GM21447 (cell line): ENCODE measurements at regions not wholly inside any gene's neighbourhood (a gene's known extent, or its start where the extent isn't known, plus 50 kb on each side); places are given as distances from the start of the nearest gene placed in this dataset.
"Not testable (repeated sequence)": the region's sequence is repeated elsewhere in the genome, so short reads cannot be mapped to it uniquely, and the experiment has no call there.

Source experiments
- ATAC-seq: cut with Tn5 transposase; IDR thresholded peaks from one replicate; pipeline ENCODE4 v1.9.1; 2021; ENCODE audit not compliant: unreplicated experiment

DNA sequence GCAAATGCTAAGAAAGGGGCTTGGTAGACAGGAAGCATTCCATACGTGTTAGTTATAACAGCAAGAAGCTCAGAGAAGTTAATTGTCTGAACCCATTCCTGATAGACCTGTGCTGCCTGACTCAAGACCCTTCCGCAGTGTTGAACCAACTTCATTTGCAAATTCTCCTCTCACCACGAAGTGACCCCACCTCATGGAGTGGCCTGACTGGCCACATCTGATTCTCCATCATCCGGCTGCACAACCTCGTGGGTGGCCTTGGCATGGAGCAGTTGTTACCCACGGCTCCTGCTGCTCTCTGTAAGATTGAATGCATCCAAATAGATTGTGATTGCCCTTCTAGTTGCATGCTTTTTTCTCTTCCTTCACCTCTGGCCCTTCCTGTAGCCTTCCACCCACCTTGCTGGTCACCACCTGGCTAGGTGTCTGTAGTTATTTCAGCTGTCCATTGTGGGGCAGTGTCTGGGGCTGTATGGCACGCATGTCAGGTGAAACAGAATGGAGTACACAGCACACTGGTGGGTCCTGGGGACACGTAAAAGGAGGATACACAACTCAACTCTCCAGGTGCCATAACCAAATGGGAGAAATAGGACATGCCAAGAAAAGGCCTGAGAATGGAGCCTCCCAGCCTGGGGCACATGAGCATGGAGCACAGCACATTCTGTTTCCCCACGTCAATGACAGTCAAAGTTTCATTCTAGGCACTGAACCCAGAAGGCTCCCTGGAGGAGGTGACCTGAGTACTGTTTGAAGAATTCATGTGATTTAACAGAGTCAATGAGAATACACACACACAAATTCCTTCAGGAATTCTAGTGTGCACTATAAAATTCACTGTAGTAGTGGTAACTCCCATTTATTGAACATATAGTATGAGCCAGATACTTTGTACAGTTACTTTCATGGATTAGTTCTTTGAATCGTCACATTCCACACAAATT is 70.5 kb upstream of the PTCH1 start:
- ATAC-seq = no peak

DNA sequence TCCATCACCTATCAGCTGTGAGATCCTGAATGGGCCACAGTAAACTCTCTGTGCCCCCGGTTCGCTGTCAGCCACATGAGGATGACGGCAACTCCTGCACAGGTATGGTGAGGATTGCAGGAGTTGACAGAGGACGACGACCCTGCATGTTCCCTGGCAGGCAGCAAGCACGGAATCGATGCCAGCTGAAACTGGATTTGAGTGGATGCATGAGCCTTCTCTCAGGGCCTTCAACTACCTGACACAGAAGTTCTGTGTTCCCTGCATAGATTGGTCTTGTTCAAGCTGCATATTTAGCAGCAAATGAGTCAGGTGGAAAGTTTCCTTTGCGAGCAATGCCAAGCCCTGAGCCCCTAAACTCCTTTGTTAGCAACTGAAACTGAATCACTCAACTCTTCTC is 69.6 kb upstream of the PTCH1 start:
- ATAC-seq = no peak

DNA sequence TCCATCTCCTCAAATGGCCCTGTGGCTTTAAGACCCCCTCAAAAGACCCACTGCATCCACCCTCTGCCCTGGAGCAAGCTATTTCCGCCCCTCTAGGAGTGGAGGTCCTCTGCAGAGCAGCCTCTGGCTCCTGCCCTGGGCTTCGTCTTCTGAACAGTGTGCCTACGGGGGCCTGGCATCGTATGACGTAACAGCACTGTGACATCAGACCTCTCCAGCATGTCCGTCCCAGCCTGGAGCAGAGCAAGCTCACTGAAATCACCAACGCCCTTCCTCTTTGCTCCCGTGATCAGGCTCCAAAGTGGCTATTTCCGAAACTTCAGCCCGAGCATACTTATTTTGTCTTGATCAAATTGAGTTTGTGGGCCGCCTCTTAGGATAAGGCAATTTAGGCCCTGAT is 69.1 kb upstream of the PTCH1 start:
- no peak for ATAC-seq

DNA sequence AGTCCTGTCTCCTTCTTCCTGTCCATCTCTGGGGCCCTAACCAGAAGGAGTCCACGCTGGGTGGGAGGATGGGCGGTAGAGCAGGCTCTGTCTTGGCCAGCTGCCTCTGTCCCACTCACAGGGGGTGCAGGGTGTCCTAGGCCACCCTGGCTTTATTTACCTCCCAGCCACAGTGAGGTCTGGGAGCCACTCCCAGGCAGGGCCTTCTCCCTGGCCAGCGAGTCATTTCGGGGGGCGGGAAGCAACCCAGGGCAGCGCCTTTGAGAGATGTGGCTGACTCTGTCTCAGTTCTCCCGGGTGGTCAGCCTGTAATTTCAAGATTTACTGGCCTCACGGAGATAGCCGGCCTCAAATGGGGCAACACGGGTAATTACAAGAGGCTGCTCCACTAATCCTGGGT is 67.4 kb upstream of the PTCH1 start:
- no peak for ATAC-seq

DNA sequence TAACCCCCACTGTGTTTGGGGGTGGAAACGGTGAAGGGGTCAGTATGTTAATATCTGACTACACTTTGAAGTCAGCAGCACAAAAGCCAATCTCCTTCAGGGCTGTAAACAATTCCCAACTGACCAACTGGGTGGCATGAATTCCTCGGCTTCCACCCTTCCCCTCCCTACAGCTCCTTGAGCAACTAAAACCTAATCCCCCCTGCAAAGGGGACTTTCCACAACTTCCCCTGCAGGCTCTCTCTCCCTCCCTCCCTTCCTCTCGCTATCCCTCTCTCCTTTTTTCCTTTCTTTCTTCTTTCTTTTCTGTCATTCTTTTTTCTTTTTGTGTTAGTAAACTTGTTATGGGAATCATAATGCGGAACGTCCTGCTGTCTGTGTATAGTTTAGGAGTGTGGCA is 65.1 kb upstream of the PTCH1 start:
- no peak for ATAC-seq

DNA sequence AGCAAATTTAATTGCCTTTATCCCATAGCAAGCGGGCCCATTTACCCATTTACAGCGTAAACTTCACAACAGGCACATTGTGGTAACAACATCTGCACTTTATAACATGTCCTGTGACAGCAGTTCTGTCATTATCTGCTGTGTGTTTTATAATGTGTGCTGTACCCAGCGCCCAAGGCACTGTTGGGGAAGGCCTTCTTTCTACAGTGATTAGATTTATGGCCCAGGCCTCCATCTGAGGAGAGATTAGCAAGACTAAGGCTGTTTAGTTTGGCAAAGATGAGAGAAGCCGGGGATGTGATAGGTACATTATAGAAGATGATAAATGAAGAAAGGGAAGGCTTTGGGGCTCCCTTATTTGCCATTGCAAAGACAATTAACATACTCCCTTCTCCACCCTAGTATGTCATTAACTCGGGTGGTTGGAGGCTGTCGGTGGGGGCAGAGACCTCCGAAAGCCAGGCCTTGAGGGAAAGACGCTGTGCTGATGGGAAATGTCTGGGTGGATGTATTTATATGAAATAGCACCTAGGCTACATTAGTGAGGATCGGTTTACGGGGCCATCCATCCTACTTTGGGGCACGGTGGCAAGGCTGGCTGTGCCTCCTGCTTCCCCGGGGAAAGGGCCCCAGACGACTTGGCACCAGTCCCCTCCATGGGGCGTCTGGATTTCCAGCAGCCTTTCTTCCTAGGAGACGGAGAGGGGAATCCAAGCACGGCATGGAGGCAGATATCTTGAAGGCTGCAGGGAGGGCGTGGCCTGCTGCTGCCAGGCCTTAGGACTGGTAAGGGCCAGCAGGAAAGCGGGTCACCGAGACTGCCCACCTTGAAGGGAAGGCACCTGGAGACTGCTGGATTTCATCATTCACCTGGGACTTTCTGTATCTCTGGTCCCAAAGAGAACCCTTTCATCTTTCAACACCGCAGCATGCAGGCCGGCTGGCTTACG is 64.3 kb upstream of the PTCH1 start:
- ATAC-seq = no peak

DNA sequence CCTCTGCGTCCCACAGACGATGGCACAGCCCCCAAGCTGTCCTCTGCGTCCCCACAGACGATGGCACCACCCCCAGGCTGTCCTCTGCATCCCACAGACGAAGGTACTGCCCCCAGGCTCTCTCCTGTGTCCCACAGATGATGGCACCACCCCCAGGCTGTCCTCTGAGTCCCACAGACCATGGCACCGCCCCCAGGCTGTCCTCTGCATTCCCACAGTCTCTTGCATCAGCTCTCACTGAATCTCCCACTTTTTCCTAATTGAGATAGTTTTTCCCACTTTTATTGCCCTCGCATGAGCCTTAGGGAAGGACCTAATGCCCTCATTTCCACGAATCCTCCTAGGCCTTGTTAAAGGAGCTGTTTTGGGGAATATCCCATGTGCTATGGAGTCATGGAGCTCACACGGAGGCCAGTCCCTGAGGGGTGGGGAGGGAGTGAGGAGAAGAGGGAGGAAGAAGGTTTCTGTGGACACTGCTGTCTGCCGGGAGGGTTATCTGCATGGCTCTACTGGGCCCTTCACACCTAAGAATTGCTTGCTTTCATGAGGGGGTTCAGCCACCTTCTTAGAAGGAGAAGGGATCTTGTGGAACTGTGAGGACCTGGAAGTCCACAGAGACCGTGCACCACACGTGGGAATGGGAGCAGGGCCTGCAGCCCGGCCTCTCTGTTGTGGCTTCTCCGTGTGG is 58.2 kb upstream of the PTCH1 start:
- no peak for ATAC-seq

DNA sequence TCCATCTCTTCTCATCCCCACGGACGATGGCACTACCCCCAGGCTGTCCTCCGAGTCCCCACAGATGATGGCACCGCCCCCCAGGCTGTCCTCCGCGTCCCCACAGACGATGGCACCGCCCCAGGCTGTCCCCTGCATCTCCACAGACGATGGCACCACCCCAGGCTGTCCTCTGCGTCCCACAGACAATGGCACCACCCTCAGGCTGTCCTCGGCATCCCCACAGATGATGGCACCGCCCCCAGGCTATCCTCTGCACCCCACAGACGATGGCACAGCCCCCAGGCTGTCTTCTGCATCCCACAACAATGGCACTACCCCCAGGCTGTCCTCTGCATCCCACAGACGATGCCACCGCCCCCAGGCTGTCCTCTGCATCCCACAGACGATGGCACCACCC is 57.4 kb upstream of the PTCH1 start:
- no peak for ATAC-seq

DNA sequence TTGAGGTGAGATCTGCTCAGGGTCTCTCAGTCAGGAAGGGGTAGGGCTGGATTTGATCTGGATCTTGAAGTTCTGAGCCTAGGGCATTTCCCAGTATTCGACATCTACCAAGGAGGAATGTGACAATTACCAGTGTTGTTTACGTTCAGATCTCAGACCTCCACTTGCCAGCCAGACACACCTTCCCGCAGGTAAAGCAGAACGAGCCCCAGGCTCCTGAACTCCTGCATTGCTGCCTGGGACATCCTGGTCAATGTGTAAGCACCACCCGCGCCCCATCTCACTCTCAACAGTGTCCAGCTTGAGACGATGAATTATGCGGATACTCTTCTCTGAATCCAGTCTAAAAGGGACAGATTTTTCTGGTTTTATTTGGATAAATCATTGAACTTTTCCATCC is 56.7 kb upstream of the PTCH1 start:
- no peak for ATAC-seq

DNA sequence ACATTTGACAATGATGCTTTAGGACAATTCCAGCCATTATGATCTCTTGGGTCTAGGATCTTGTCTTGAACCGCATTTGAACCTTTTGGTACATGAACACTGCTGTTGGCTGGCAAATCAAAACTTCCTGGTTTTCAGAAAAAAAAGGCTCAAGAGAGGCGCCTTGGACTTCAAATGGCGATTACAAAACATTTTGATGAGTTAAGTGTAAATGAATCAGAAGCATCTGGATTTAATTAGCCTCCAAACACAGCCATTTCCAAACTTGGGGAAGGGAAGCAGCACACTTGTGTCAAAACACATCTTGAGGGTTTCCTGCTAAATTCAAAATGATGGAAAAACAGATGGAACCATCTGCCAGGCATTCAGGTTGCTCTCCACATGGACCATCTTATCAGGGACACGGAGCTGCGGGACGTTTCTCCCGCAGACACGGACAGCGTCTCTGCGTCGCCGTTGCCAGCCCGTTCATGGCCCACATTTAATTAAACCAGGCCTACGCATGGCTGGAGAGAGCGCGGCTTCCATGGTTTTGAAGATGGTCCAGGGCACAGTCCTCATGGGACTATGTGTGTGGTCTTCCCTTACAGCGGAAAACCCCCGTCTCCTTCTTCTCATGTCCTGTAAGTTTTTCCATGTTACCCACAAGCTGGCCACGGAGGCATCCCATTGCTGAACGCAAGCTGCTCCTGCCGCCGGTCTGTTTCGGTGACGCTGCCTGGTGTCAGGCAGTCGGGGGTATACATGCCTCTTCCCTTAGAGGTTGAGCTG is 55.8 kb upstream of the PTCH1 start:
- ATAC-seq = no peak

DNA sequence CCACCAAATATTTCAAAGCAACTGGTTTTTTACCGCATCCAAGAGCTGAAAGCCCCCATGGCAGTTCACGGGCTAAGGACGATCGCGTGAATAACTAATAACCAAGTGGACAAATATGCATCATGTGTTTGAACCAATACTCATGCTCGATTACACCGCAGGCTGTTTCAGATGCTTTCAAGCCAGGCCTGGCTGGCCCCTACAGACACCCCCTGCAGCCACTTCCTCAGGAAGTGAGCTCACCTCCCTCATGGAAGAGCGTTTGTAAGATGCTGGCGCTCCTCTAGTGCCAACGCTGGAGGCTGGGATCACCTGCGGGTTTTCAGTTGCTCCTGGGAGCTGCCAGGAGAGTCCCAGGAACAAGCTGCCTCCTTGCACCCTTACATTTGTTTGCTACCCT is 53.9 kb upstream of the PTCH1 start:
- ATAC-seq = no peak

DNA sequence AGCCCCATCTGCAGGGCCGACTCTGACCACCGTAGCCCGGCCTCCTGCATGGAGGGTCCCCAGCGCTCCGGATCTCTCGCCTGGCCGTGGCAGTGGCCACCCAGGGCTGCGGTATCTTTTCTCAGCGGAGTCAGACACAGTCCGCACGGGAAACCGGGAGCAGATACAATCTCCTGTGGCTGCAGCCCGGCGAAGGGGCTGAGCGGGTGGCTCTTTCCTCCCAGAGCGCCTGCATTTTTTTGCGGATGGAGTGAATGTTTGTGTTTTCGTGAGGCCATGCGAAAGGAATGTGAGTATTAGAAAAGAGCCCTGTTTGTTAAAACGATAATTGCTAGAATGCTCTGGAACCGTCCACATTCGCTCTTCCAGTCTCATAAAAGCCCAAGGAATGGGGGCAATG is 53.4 kb upstream of the PTCH1 start:
- ATAC-seq = no peak

DNA sequence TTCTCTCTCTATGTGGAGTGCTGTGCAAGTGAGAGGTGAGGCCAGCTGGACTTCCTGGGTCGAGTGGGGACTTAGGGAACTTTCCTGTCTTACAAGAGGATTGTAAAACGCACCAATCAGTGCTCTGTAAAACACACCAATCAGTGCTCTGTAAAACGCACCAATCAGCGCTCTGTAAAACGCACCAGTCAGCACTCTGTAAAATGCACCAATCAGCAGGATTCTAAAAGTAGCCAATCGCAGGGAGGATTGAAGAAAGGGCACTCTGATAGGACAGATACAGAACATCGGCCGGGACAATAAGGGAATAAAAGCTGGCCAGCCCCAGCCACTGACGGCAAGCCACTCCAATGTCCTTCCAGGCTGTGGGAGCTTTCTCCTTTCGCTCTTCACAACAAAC is 52.0 kb upstream of the PTCH1 start:
- not testable (repeated sequence) for ATAC-seq
